Ovary (tissue), 3 donors: ENCODE measurements at regions not wholly inside any gene's neighbourhood (a gene's known extent, or its start where the extent isn't known, plus 50 kb on each side); places are given as distances from the start of the nearest gene placed in this dataset.

Experiments used
- CTCF ChIP-seq, 3 donors: fragments of 450-650 bp in 2 of 3; fragments of 200-600 bp in 1 of 3; IDR thresholded peaks; one replicate each; pipeline versions ENCODE4 v1.5.1 to v1.8.0; 2016 to 2022; ENCODE audit warnings: antibody characterized with exemption in 3 of 3, mild to moderate bottlenecking in 1 of 3
- POLR2A ChIP-seq: fragments of 450-650 bp; IDR thresholded peaks from one replicate; pipeline ENCODE4 v1.6.1; 2017; ENCODE audit warnings: antibody characterized with exemption, mild to moderate bottlenecking, moderate library complexity
- donor health status: DM: no; HTN: no; CAD: no.

GRCh38 chr12:127681151-127681754 lies 585.7 kb upstream of the TMEM132C start:
- TF ChIP-seq CTCF (IDR thresholded peaks at IDR 0.05) (no peak), POLR2A (no peak)
